Endodermal cell (in vitro differentiated cells): ENCODE measurements at regions not wholly inside any gene's neighbourhood (a gene's known extent, or its start where the extent isn't known, plus 50 kb on each side); places are given as distances from the start of the nearest gene placed in this dataset.

Experiments used
- DNase-seq: peaks from one replicate; pipeline ENCODE4 v3.0.0-alpha.2; 2017
- H3K27ac ChIP-seq: 2 replicates; pipeline ENCODE4 v1.5.1; 2013; ENCODE audit warnings: mild to moderate bottlenecking, low read depth, low read length, moderate library complexity
- H3K27me3 ChIP-seq: 2 replicates; pipeline ENCODE4 v1.6.1; 2013; ENCODE audit warnings: mild to moderate bottlenecking, low read length, moderate library complexity; ENCODE audit not compliant: insufficient read depth, control insufficient read depth, poor library complexity, severe bottlenecking
- H3K36me3 ChIP-seq: 2 replicates; pipeline ENCODE4 v1.7.0; 2013; ENCODE audit warnings: mild to moderate bottlenecking, low read length, moderate library complexity; ENCODE audit not compliant: control insufficient read depth, insufficient read depth
- H3K4me1 ChIP-seq: one replicate; pipeline ENCODE4 v1.7.0; 2013; ENCODE audit warnings: low read length; ENCODE audit not compliant: control insufficient read depth, insufficient read depth
- H3K4me3 ChIP-seq: 2 replicates; pipeline ENCODE4 v1.5.1; 2013; ENCODE audit warnings: mild to moderate bottlenecking, low read length, moderate library complexity
- H3K9ac ChIP-seq: 2 replicates; pipeline ENCODE4 v1.6.1; 2013; ENCODE audit warnings: mild to moderate bottlenecking, low read length, moderate library complexity; ENCODE audit not compliant: poor library complexity, severe bottlenecking; ENCODE audit errors: extremely low read depth
- H3K9me3 ChIP-seq: 2 replicates; pipeline ENCODE4 v1.6.1; 2013; ENCODE audit warnings: mild to moderate bottlenecking, low read length, moderate library complexity; ENCODE audit not compliant: control insufficient read depth
- H3K27ac Mint-ChIP-seq: 2 replicates; pipeline ENCODE4 v1.8.0; 2020; ENCODE audit warnings: mixed read lengths
- H3K27me3 Mint-ChIP-seq: 2 replicates; pipeline ENCODE4 v1.8.0; 2021; ENCODE audit warnings: mild to moderate bottlenecking, mixed read lengths; ENCODE audit not compliant: insufficient read depth
- H3K36me3 Mint-ChIP-seq: 2 replicates; pipeline ENCODE4 v1.8.0; 2020; ENCODE audit warnings: low read depth, mixed read lengths
- H3K4me1 Mint-ChIP-seq: 2 replicates; pipeline ENCODE4 v1.8.0; 2020; ENCODE audit warnings: mixed read lengths
- H3K4me3 Mint-ChIP-seq: 2 replicates; pipeline ENCODE4 v1.8.0; 2020; ENCODE audit warnings: mild to moderate bottlenecking, moderate library complexity, mixed read lengths
- H3K9me3 Mint-ChIP-seq: 2 replicates; pipeline ENCODE4 v1.8.0; 2020; ENCODE audit warnings: mild to moderate bottlenecking, mixed read lengths
- WGBS, 2 experiments: methylation state at CpG; one replicate each; pipeline versions ENCODE4 v1.1.5 to v1.1.7; 2013; ENCODE audit warnings: missing lambda C conversion rate in 2 of 2, mixed read lengths in 1 of 2; ENCODE audit not compliant: insufficient coverage in 1 of 2, insufficient read length in 1 of 2; 5-methylcytosine and 5-hydroxymethylcytosine counted together
- TF ChIP-seq, protein P1 (sequence below): fragments of 200-600 bp; sonication (generic); conservative IDR thresholded peaks from 2 replicates; pipeline ENCODE4 v1.5.0; 2021; ENCODE audit warnings: antibody characterized with exemption, mild to moderate bottlenecking

DNA sequence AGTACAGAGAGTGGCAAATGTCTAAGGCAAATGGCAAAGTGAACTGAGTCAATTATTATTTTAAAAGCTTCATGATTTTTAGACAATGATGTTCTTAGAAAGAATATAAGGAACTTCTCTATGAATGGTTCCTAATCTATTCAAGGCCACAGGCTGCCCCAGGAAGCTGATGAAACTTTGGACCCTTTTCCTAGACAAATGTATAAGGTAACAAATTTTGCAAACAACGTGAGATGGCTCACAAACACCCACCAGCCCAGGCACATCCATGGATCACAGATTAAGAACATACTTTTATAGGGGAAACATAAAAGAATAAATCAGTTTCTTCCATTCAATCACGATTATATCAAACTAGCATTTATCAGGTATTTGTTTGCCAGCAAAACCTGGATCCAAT lies 659.0 kb downstream of the IRS1 start:
- 72% methylated on average over 2 of the region's 2 CpGs; no CpG with 5 or more reads in 1 of the 2 experiments for WGBS, 2 experiments

GRCh38 chr2:226139759-226140158 lies 659.9 kb downstream of the IRS1 start:
- no peaks in the 10 kb centered on the region for H3K27me3 ChIP-seq
- TF ChIP-seq, protein P1, sequence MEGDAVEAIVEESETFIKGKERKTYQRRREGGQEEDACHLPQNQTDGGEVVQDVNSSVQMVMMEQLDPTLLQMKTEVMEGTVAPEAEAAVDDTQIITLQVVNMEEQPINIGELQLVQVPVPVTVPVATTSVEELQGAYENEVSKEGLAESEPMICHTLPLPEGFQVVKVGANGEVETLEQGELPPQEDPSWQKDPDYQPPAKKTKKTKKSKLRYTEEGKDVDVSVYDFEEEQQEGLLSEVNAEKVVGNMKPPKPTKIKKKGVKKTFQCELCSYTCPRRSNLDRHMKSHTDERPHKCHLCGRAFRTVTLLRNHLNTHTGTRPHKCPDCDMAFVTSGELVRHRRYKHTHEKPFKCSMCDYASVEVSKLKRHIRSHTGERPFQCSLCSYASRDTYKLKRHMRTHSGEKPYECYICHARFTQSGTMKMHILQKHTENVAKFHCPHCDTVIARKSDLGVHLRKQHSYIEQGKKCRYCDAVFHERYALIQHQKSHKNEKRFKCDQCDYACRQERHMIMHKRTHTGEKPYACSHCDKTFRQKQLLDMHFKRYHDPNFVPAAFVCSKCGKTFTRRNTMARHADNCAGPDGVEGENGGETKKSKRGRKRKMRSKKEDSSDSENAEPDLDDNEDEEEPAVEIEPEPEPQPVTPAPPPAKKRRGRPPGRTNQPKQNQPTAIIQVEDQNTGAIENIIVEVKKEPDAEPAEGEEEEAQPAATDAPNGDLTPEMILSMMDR: no peak
- Mint-ChIP-seq H3K4me1 (peaks cover 10% of the 10 kb centered on the region), H3K4me3 (no peak overlapping the region), H3K27ac (no peak overlapping the region), H3K9me3 (no peaks in the 10 kb centered on the region), H3K27me3 (no peaks in the 10 kb centered on the region), H3K36me3 (no peaks in the 10 kb centered on the region)
- H3K36me3 ChIP-seq: no peaks in the 10 kb centered on the region
- H3K4me3 ChIP-seq: no peak overlapping the region
- H3K27ac ChIP-seq: no peak overlapping the region
- no peaks in the 10 kb centered on the region for H3K4me1 ChIP-seq
- no peak overlapping the region for H3K9ac ChIP-seq
- DNase-seq: no peak
- H3K9me3 ChIP-seq: no peaks in the 10 kb centered on the region

More for the DNA sequence above, 659.0 kb downstream of the IRS1 start:
- no peak overlapping the region for H3K4me3 ChIP-seq
- no peaks in the 10 kb centered on the region for H3K9me3 ChIP-seq
- H3K27ac ChIP-seq: no peak overlapping the region
- H3K4me1 Mint-ChIP-seq: peaks cover 10% of the 10 kb centered on the region
- H3K4me1 ChIP-seq: no peaks in the 10 kb centered on the region
- H3K27me3 ChIP-seq: no peaks in the 10 kb centered on the region
- no peak overlapping the region for H3K27ac Mint-ChIP-seq
- no peaks in the 10 kb centered on the region for H3K9me3 Mint-ChIP-seq
- TF ChIP-seq, protein P1: no peak
- H3K36me3 Mint-ChIP-seq: no peaks in the 10 kb centered on the region
- no peak overlapping the region for H3K9ac ChIP-seq
- no peaks in the 10 kb centered on the region for H3K27me3 Mint-ChIP-seq
- H3K36me3 ChIP-seq: no peaks in the 10 kb centered on the region
- no peak for DNase-seq
- H3K4me3 Mint-ChIP-seq: no peak overlapping the region

DNA sequence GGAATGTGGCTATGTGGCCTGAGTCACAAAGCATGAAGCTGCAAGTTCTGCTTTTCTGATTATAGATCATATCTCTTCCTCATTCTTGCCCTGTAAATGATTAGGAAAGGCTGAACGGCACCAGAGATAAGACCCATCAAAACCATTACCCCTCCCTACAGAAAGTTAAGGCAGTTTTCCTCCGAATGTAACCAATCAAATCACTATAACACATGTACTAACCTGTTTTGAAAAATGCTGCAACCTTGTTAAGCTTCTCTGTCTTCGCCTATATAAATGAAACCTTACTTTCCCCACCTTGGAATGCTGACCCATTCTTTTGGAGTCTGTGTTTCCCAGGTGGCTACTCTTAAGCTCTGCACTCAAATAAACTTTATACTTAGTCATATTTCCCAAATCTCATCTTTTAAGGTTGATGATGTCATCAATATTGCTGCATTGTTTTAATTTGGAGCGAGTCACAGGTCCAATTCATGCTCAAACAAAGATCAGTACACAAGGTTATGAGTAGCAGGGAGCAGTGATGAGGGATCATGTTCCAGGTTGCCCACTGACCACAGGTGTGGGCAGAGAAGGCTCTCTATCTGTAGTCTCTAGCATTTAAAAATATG lies 662.3 kb downstream of the IRS1 start:
- H3K4me3 Mint-ChIP-seq: no peak overlapping the region
- DNase-seq: no peak
- Histone ChIP-seq H3K27ac (no peak overlapping the region), H3K9ac (no peak overlapping the region), H3K27me3 (no peaks in the 10 kb centered on the region), H3K4me3 (no peak overlapping the region), H3K4me1 (peaks cover 8% of the 10 kb centered on the region), H3K36me3 (no peaks in the 10 kb centered on the region), H3K9me3 (no peaks in the 10 kb centered on the region)
- WGBS, 2 experiments: 85 to 100% methylated on average over 2 to 4 of the region's 4 CpGs
- no peaks in the 10 kb centered on the region for H3K36me3 Mint-ChIP-seq
- H3K27ac Mint-ChIP-seq: no peak overlapping the region
- H3K27me3 Mint-ChIP-seq: no peaks in the 10 kb centered on the region
- H3K4me1 Mint-ChIP-seq: peaks cover 13% of the 10 kb centered on the region
- no peaks in the 10 kb centered on the region for H3K9me3 Mint-ChIP-seq
- TF ChIP-seq, protein P1: no peak
